SU-DHL-6 (cell line): ENCODE measurements at regions not wholly inside any gene's neighbourhood (a gene's known extent, or its start where the extent isn't known, plus 50 kb on each side); places are given as distances from the start of the nearest gene placed in this dataset.

Experiments used
- EZH2phosphoT487 ChIP-seq: fragments of 200-600 bp; sonication (generic), shearing (Covaris generic); conservative IDR thresholded peaks from 2 replicates; pipeline ENCODE4 v1.6.1; 2018; ENCODE audit warnings: mild to moderate bottlenecking, antibody characterized with exemption, low read length, moderate library complexity, mixed read lengths
- TF ChIP-seq, protein P1 (sequence below): fragments of 200-600 bp; sonication (generic); IDR thresholded peaks from one replicate; pipeline ENCODE4 v1.5.1; 2017; ENCODE audit warnings: antibody characterized with exemption, mild to moderate bottlenecking, low read length, moderate library complexity; ENCODE audit not compliant: insufficient read depth, poor library complexity, severe bottlenecking

DNA sequence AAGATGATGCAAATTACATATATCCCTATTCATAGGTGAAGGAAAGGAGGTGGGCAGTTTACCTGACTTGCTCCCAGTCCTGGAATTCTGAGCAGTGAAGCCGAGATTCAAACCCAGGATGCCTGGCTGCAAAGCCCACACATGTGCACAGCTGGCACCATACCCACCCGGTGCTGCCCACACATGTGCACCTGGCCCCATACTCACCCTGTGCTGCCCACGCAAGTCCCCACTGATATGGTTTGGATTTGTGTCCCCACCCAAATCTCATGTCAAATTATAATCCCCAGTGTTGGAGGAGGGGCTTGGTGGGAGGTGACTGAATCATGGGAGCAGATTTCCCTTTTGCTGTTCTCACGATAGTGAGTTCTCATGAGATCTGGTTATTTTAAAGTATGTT, 179.2 kb upstream of the C14orf180 start:
- TF ChIP-seq, protein P1, sequence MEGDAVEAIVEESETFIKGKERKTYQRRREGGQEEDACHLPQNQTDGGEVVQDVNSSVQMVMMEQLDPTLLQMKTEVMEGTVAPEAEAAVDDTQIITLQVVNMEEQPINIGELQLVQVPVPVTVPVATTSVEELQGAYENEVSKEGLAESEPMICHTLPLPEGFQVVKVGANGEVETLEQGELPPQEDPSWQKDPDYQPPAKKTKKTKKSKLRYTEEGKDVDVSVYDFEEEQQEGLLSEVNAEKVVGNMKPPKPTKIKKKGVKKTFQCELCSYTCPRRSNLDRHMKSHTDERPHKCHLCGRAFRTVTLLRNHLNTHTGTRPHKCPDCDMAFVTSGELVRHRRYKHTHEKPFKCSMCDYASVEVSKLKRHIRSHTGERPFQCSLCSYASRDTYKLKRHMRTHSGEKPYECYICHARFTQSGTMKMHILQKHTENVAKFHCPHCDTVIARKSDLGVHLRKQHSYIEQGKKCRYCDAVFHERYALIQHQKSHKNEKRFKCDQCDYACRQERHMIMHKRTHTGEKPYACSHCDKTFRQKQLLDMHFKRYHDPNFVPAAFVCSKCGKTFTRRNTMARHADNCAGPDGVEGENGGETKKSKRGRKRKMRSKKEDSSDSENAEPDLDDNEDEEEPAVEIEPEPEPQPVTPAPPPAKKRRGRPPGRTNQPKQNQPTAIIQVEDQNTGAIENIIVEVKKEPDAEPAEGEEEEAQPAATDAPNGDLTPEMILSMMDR: no peak
- no peak for TF ChIP-seq EZH2phosphoT487
